Naive thymus-derived CD4-positive, alpha-beta T cell (primary cell): ENCODE measurements at regions not wholly inside any gene's neighbourhood (a gene's known extent, or its start where the extent isn't known, plus 50 kb on each side); places are given as distances from the start of the nearest gene placed in this dataset.

Experiments
- ATAC-seq: fragments of 150-1000 bp; cut with Tn5 transposase; 2 replicates; pipeline ENCODE4 v1.10.0; 2021; ENCODE audit warnings: mild to moderate bottlenecking, moderate library complexity
- CTCF ChIA-PET: fragments of 350-600 bp; sonication (Branson Sonifier 250); formaldehyde crosslinking; loops from one replicate; lab custom pipeline; 2021; ENCODE audit warnings: antibody characterized with exemption; lab: Charles Lee
- POLR2A ChIA-PET: fragments of 350-600 bp; sonication (Branson Sonifier 250); formaldehyde crosslinking; loops from one replicate; lab custom pipeline; 2021; ENCODE audit warnings: antibody characterized with exemption, inconsistent platforms; lab: Charles Lee
- DNase-seq, 9 donors: peaks; one replicate each; pipeline versions ENCODE4 v3.0.0 to v3.0.0-alpha.2; 2020 to 2022; ENCODE audit warnings: mixed read lengths in 1 of 9
- H3K27ac ChIP-seq: one replicate; pipeline ENCODE4 v1.7.0; 2013; ENCODE audit warnings: mild to moderate bottlenecking, low read depth, low read length, moderate library complexity
- H3K27me3 ChIP-seq, 2 donors: one replicate each; pipeline ENCODE4 v1.7.0; 2013; ENCODE audit warnings: low read length in 2 of 2, mild to moderate bottlenecking in 2 of 2, moderate library complexity in 2 of 2; ENCODE audit not compliant: control insufficient read depth in 2 of 2, insufficient read depth in 2 of 2
- H3K36me3 ChIP-seq, 3 experiments: 1 replicate in 2 of 3; 2 replicates in 1 of 3; pipeline ENCODE4 v1.7.0; 2013; ENCODE audit warnings: low read length in 3 of 3, mild to moderate bottlenecking in 3 of 3, moderate library complexity in 1 of 3; ENCODE audit not compliant: insufficient read depth in 3 of 3, control insufficient read depth in 2 of 3
- H3K4me1 ChIP-seq, 2 donors: one replicate each; pipeline ENCODE4 v1.7.0; 2013; ENCODE audit warnings: low read length in 2 of 2, mild to moderate bottlenecking in 2 of 2, moderate library complexity in 1 of 2; ENCODE audit not compliant: control insufficient read depth in 2 of 2, insufficient read depth in 2 of 2
- H3K4me3 ChIP-seq: 2 replicates; pipeline ENCODE4 v1.7.0; 2013; ENCODE audit warnings: mild to moderate bottlenecking, low read length
- H3K9me3 ChIP-seq, 3 experiments: 1 replicate in 2 of 3; 2 replicates in 1 of 3; pipeline ENCODE4 v1.7.0; 2013; ENCODE audit warnings: low read length in 3 of 3; ENCODE audit not compliant: control insufficient read depth in 2 of 3
- H3K27ac Mint-ChIP-seq, 9 donors: one replicate each; pipeline ENCODE4 v1.8.0; 2020 to 2022; ENCODE audit warnings: mixed read lengths in 9 of 9, mild to moderate bottlenecking in 8 of 9, moderate library complexity in 5 of 9, inconsistent platforms in 2 of 9
- H3K27me3 Mint-ChIP-seq, 5 donors: one replicate each; pipeline ENCODE4 v1.8.0; 2021 to 2022; ENCODE audit warnings: mixed read lengths in 5 of 5, mild to moderate bottlenecking in 1 of 5
- H3K36me3 Mint-ChIP-seq, 5 donors: one replicate each; pipeline ENCODE4 v1.8.0; 2020 to 2022; ENCODE audit warnings: mixed read lengths in 5 of 5, mild to moderate bottlenecking in 3 of 5, inconsistent platforms in 1 of 5
- H3K4me1 Mint-ChIP-seq, 7 donors: one replicate each; pipeline ENCODE4 v1.8.0; 2020 to 2022; ENCODE audit warnings: mixed read lengths in 7 of 7, mild to moderate bottlenecking in 3 of 7, inconsistent platforms in 1 of 7
- H3K4me3 Mint-ChIP-seq, 10 donors: one replicate each; pipeline ENCODE4 v1.8.0; 2020 to 2022; ENCODE audit warnings: mild to moderate bottlenecking in 10 of 10, mixed read lengths in 10 of 10, moderate library complexity in 6 of 10, inconsistent platforms in 2 of 10
- H3K9me3 Mint-ChIP-seq, 11 donors: one replicate each; pipeline ENCODE4 v1.8.0; 2020 to 2022; ENCODE audit warnings: mixed read lengths in 11 of 11, mild to moderate bottlenecking in 4 of 11, inconsistent platforms in 1 of 11, moderate library complexity in 1 of 11
- intact Hi-C, 2 donors: fragments of 100-400 bp; cut with micrococcal nuclease; formaldehyde crosslinking; loops; one replicate each; pipeline ENCODE4 v1.15.1; 2023

DNA sequence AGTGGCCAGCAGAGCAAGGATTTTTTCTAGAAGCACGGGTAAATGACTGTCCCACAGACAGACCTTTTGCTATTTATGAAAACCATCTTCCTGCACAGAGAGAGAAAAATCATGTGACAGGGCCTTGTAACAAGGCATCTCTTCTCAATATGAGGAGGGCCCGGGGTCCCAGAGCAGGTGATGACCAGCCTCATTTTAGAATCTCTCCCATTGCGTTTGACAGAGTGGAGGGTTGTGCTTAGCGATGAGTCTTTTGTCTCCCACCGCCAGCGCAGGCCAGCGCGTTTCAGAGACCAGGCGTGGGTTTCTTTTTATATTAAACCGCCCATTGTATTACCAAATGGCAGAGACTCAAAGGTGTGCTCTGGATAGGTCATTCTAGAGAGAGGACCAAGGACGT is 97.4 kb upstream of the UBL3 start:
- Mint-ChIP-seq H3K4me3 (no peak overlapping the region), H3K27ac (no peak overlapping the region), H3K36me3 (peaks cover 0 to 12% (median 3%) of the 10 kb centered on the region in 5 donors), H3K27me3 (peaks cover 0 to 10% (median 0%) of the 10 kb centered on the region in 5 donors), H3K4me1 (peaks cover 3 to 27% (median 14%) of the 10 kb centered on the region in 7 donors), H3K9me3 (peaks cover 0 to 3% (median 0%) of the 10 kb centered on the region in 11 donors)
- POLR2A ChIA-PET, result interaction anchor here (0.7 to 0.9 kb wide), 2 partner anchors 12 to 46 kb away, joined by 4 to 5 read pairs; no protein-coding TSS in a partner anchor
- H3K36me3 ChIP-seq, result no peaks in the 10 kb centered on the region
- H3K27me3 ChIP-seq, result no peaks in the 10 kb centered on the region
- intact Hi-C loops, result no loop called here
- CTCF ChIA-PET, result no interaction called here
- DNase-seq (no peak), ATAC-seq (no peak)
- H3K4me1 ChIP-seq, result peaks cover 0 to 6% of the 10 kb centered on the region in 2 donors
- no peaks in the 10 kb centered on the region for H3K9me3 ChIP-seq
- H3K4me3 ChIP-seq, result no peak overlapping the region
- H3K27ac ChIP-seq, result no peak overlapping the region

DNA sequence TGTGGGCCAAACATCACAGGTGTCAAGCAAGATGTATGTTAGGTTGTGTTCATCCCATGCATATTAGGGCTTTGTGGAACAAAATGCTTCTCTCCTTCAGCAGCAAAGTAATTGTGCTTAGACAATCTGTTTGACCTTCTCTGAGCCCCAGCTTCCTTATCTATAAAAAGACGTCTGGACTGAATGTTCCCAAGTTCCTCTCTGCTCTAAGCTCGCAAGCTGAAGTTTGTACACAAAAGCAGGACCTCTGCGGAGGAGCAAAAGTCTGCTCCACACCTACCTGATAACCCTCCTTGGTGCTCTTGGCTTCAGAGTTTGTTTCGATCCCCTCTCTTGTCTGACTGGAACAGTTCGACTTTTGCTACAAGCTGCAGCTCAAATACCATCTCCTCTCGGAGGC is 95.7 kb upstream of the UBL3 start:
- H3K4me3 Mint-ChIP-seq, result no peak overlapping the region
- Histone ChIP-seq H3K4me3 (no peak overlapping the region), H3K36me3 (no peaks in the 10 kb centered on the region), H3K9me3 (no peaks in the 10 kb centered on the region), H3K27me3 (no peaks in the 10 kb centered on the region), H3K4me1 (no peaks in the 10 kb centered on the region), H3K27ac (no peak overlapping the region)
- no peak overlapping the region for H3K27ac Mint-ChIP-seq
- H3K36me3 Mint-ChIP-seq, result peaks cover 0 to 12% (median 3%) of the 10 kb centered on the region in 5 donors
- no peak for ATAC-seq
- H3K9me3 Mint-ChIP-seq, result peaks cover 0 to 3% (median 0%) of the 10 kb centered on the region in 11 donors
- peaks cover 0 to 22% (median 7%) of the 10 kb centered on the region in 7 donors for H3K4me1 Mint-ChIP-seq
- ChIA-PET POLR2A (interaction anchor here (1.8 kb wide), 1 partner anchor 10 kb away, joined by 7 read pairs; no protein-coding TSS in a partner anchor), CTCF (interaction anchor here (1.1 to 1.2 kb wide), 2 partner anchors 8 to 10 kb away, joined by 3 read pairs; no protein-coding TSS in a partner anchor)
- H3K27me3 Mint-ChIP-seq, result peaks cover 0 to 10% (median 0%) of the 10 kb centered on the region in 5 donors
- intact Hi-C loops, result no loop called here
- no peak for DNase-seq

DNA sequence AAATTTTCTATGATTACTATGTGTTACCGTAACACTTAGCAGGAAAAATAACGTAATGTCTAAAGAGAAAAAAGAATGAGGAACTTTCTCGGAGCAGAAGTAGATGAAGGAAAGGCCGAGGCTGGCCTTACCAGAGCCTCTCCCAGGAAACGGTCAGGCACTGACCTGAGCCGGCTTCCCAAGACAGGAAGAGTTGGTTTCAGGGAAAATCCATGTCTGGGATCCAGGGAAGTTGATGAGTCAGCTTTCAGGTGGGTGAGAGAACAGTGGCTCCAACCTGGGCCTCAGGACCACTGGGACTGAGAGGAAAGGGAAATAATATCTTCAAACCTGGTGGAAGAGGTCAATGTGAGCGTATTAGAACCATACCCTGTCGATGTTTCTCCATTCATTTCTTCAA is 93.3 kb upstream of the UBL3 start:
- ATAC-seq (no peak), DNase-seq (no peak)
- intact Hi-C loops, result no loop called here
- Histone ChIP-seq H3K36me3 (no peaks in the 10 kb centered on the region), H3K27me3 (no peaks in the 10 kb centered on the region), H3K4me3 (no peak overlapping the region), H3K4me1 (no peaks in the 10 kb centered on the region), H3K9me3 (no peaks in the 10 kb centered on the region), H3K27ac (no peak overlapping the region)
- ChIA-PET POLR2A (no interaction called here), CTCF (no interaction called here)
- H3K27ac Mint-ChIP-seq, result peak overlapping the region in 2 of 9 donors; percentile 12 to 25
- no peak overlapping the region for H3K4me3 Mint-ChIP-seq
- H3K4me1 Mint-ChIP-seq, result peaks cover 0 to 29% (median 6%) of the 10 kb centered on the region in 7 donors
- peaks cover 0 to 3% (median 0%) of the 10 kb centered on the region in 5 donors for H3K27me3 Mint-ChIP-seq
- H3K9me3 Mint-ChIP-seq, result peaks cover 0 to 3% (median 0%) of the 10 kb centered on the region in 11 donors
- peaks cover 0 to 16% (median 3%) of the 10 kb centered on the region in 5 donors for H3K36me3 Mint-ChIP-seq

DNA sequence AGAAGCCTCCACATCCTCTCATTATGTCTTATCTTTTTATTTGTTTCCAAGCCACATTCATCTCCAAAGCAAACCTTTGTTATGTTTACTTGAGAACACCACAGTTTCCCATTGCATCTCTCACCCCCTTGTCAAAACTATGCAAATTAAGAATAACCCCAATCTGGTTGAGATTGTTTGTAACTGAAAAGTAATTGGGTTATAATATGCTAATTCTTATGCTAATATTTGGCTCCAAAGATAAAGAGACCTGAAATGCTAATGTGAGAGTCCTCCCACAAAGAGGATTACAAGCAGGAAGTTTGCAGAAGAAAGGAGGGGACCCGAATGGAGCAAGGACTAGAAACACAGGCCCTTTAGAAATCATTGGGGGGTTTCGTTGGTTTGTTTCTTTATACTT is 92.9 kb upstream of the UBL3 start:
- no peaks in the 10 kb centered on the region for H3K27me3 ChIP-seq
- ATAC-seq, result no peak
- CTCF ChIA-PET, result interaction anchor here (0.6 to 0.9 kb wide), 2 partner anchors 169 to 1142 kb away, joined by 3 read pairs; no protein-coding TSS in a partner anchor
- no peak overlapping the region for H3K27ac ChIP-seq
- H3K9me3 Mint-ChIP-seq, result peaks cover 0 to 3% (median 0%) of the 10 kb centered on the region in 11 donors
- no peaks in the 10 kb centered on the region for H3K9me3 ChIP-seq
- no peak overlapping the region for H3K4me3 Mint-ChIP-seq
- H3K27me3 Mint-ChIP-seq, result peaks cover 0 to 3% (median 0%) of the 10 kb centered on the region in 5 donors
- H3K36me3 Mint-ChIP-seq, result peaks cover 0 to 16% (median 3%) of the 10 kb centered on the region in 5 donors
- intact Hi-C loops, result no loop called here
- H3K4me1 Mint-ChIP-seq, result peaks cover 2 to 31% (median 8%) of the 10 kb centered on the region in 7 donors
- H3K36me3 ChIP-seq, result no peaks in the 10 kb centered on the region
- DNase-seq, result no peak
- H3K4me3 ChIP-seq, result no peak overlapping the region
- POLR2A ChIA-PET, result no interaction called here
- peak overlapping the region in 2 of 9 donors; percentile 12 to 25 for H3K27ac Mint-ChIP-seq
- H3K4me1 ChIP-seq, result peaks cover 0 to 3% of the 10 kb centered on the region in 2 donors

DNA sequence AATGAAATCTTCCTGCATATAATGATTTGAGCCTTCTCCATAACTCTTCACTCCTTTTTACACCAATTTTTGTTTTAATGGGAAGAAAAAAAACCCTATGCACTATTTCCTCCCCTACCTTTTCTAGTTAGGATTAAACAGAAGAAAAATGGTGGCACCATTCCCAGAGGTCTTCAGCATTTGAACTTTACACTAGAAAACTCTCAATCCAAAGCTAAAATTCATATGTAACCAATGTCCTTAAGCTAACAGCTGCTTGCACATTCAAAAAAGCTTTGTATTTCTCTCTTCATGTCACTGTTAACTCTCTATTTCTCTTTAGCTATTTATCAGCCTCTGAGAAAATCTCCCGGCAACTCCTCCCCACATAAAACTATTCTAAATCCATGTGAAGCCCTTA is 90.3 kb upstream of the UBL3 start:
- DNase-seq, result no peak
- H3K4me3 Mint-ChIP-seq, result no peak overlapping the region
- no peak overlapping the region for H3K27ac ChIP-seq
- no peak for ATAC-seq
- H3K9me3 ChIP-seq, result no peaks in the 10 kb centered on the region
- H3K27me3 Mint-ChIP-seq, result no peaks in the 10 kb centered on the region
- ChIA-PET CTCF (interaction anchor here (0.7 to 1.8 kb wide), 4 partner anchors 14 to 171 kb away, joined by 3 to 7 read pairs (median 4); no protein-coding TSS in a partner anchor), POLR2A (interaction anchor here (1.4 kb wide), 1 partner anchor 13 kb away, joined by 3 read pairs; no protein-coding TSS in a partner anchor)
- no peak overlapping the region for H3K4me3 ChIP-seq
- no peaks in the 10 kb centered on the region for H3K36me3 ChIP-seq
- peaks cover 0 to 16% (median 5%) of the 10 kb centered on the region in 5 donors for H3K36me3 Mint-ChIP-seq
- peak overlapping the region in 1 of 9 donors; percentile 51 for H3K27ac Mint-ChIP-seq
- peaks cover 27 to 55% (median 34%) of the 10 kb centered on the region in 7 donors for H3K4me1 Mint-ChIP-seq
- H3K27me3 ChIP-seq, result no peaks in the 10 kb centered on the region
- intact Hi-C loops, result no loop called here
- H3K9me3 Mint-ChIP-seq, result peaks cover 0 to 3% (median 0%) of the 10 kb centered on the region in 11 donors
- peaks cover 24 to 28% of the 10 kb centered on the region in 2 donors for H3K4me1 ChIP-seq

DNA sequence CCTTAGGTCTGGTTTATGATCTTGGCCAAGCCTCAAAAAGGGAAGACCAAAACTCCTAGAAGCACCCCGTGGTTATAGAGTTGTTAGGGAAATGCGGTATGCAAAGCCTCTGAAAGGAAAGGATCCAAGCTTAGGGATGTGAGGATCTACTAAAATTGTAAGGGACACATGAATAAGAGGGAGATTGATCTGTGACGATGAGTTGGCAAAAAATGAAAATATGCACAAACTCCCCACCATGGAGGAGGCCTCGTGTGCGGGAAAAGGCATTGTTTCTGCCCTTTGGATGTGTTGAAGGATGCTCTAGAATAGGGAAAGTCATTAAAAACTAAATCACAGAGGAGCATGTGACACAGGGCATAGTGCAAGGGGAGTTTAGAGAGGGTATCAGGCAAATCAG is 88.7 kb upstream of the UBL3 start:
- peaks cover 34 to 67% (median 50%) of the 10 kb centered on the region in 7 donors for H3K4me1 Mint-ChIP-seq
- H3K27ac ChIP-seq, result no peak overlapping the region
- H3K27me3 ChIP-seq, result no peaks in the 10 kb centered on the region
- POLR2A ChIA-PET, result interaction anchor here (4.9 to 6.3 kb wide), 3 partner anchors 15 to 174 kb away, joined by 44 to 114 read pairs (median 64); partner anchors contain the start of gene UBL3
- H3K36me3 ChIP-seq, result no peaks in the 10 kb centered on the region
- H3K27ac Mint-ChIP-seq, result peak overlapping the region in 5 of 9 donors; percentile 12 to 74 (median 58)
- H3K4me3 Mint-ChIP-seq, result no peak overlapping the region
- DNase-seq (no peak), ATAC-seq (no peak)
- no peaks in the 10 kb centered on the region for H3K27me3 Mint-ChIP-seq
- no peaks in the 10 kb centered on the region for H3K9me3 ChIP-seq
- no peaks in the 10 kb centered on the region for H3K9me3 Mint-ChIP-seq
- H3K4me3 ChIP-seq, result no peak overlapping the region
- H3K36me3 Mint-ChIP-seq, result peaks cover 0 to 12% (median 5%) of the 10 kb centered on the region in 5 donors
- CTCF ChIA-PET, result interaction anchor here (1.0 to 6.2 kb wide), 5 partner anchors 15 to 182 kb away, joined by 3 to 100 read pairs (median 35); no protein-coding TSS in a partner anchor
- peaks cover 38 to 42% of the 10 kb centered on the region in 2 donors for H3K4me1 ChIP-seq
- intact Hi-C loops, result loop anchor here (5.0 to 10.0 kb wide), 5 partner anchors 33 to 528 kb away; partner anchors contain the start of genes HMGB1 (in 1 of the 2) and SLC7A1 (in 1 of the 2)
